IMR-90 (cell line): ENCODE measurements at regions not wholly inside any gene's neighbourhood (a gene's known extent, or its start where the extent isn't known, plus 50 kb on each side); places are given as distances from the start of the nearest gene placed in this dataset.

ENCODE experiments used
- CEBPB ChIP-seq: IDR thresholded peaks from 2 replicates; pipeline ENCODE4 v1.6.1; 2012; ENCODE audit warnings: low read depth, low read length, improper control_type of control experiment
- CHD1 ChIP-seq: IDR thresholded peaks from 2 replicates; pipeline ENCODE4 v1.6.1; 2012; ENCODE audit warnings: low read depth, low read length, improper control_type of control experiment
- FOS ChIP-seq: fragments of 150-350 bp; IDR thresholded peaks from 2 replicates; pipeline ENCODE4 v1.6.1; 2016; ENCODE audit warnings: low read depth, low read length
- MAFK ChIP-seq: IDR thresholded peaks from 2 replicates; pipeline ENCODE4 v1.6.1; 2012; ENCODE audit warnings: low read depth, low read length, improper control_type of control experiment
- MXI1 ChIP-seq: IDR thresholded peaks from 2 replicates; pipeline ENCODE4 v1.6.1; 2012; ENCODE audit warnings: low read depth, mild to moderate bottlenecking, low read length, moderate library complexity, borderline replicate concordance
- NFE2L2 ChIP-seq: fragments of 150-350 bp; IDR thresholded peaks from 2 replicates; pipeline ENCODE4 v1.6.1; 2016; ENCODE audit warnings: low read depth, mild to moderate bottlenecking, low read length
- POLR2A ChIP-seq: IDR thresholded peaks from 2 replicates; pipeline ENCODE4 v1.6.1; 2012; ENCODE audit warnings: mild to moderate bottlenecking, low read depth, low read length
- RAD21 ChIP-seq: IDR thresholded peaks from 2 replicates; pipeline ENCODE4 v1.6.1; 2012; ENCODE audit warnings: low read length, improper control_type of control experiment
- RFX5 ChIP-seq: IDR thresholded peaks from 2 replicates; pipeline ENCODE4 v1.8.0; 2012; ENCODE audit warnings: low read depth, mild to moderate bottlenecking, low read length, moderate library complexity
- TF ChIP-seq, protein P1 (sequence below): fragments of 150-350 bp; IDR thresholded peaks from 2 replicates; pipeline ENCODE4 v1.6.1; 2016; ENCODE audit warnings: low read depth, mild to moderate bottlenecking, low read length, moderate library complexity, borderline replicate concordance
- TF ChIP-seq, protein P2 (sequence below): conservative IDR thresholded peaks from 2 replicates; pipeline ENCODE4 v1.5.1; 2012; ENCODE audit warnings: mild to moderate bottlenecking, low read depth, low read length, improper control_type of control experiment

DNA sequence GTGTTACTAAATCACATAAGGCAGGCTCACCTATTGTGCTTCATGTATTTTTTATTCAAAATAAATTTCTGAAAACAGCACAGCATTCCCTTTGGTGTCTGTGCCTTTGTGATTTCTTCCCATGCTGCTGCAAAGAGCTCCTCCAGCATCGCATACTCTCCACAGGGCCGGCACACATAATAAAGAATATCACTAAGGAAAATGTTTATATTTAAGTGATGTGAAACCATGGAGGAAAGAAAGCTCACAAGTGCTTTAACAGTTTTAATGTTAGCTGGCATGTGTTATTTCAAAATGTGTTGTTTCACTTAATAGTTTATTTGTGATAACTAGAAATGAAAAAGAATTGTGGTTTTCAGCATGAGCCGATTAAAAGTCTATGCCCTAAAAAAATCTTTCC lies 241.3 kb upstream of the ANO3 start:
- TF ChIP-seq RAD21 (no peak), NFE2L2 (no peak), POLR2A (no peak), CEBPB (no peak), MAFK (no peak), CHD1 (no peak), MXI1 (no peak), RFX5 (no peak), FOS (no peak)
- TF ChIP-seq, protein P1, sequence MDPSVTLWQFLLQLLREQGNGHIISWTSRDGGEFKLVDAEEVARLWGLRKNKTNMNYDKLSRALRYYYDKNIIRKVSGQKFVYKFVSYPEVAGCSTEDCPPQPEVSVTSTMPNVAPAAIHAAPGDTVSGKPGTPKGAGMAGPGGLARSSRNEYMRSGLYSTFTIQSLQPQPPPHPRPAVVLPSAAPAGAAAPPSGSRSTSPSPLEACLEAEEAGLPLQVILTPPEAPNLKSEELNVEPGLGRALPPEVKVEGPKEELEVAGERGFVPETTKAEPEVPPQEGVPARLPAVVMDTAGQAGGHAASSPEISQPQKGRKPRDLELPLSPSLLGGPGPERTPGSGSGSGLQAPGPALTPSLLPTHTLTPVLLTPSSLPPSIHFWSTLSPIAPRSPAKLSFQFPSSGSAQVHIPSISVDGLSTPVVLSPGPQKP, result no peak
- TF ChIP-seq, protein P2, sequence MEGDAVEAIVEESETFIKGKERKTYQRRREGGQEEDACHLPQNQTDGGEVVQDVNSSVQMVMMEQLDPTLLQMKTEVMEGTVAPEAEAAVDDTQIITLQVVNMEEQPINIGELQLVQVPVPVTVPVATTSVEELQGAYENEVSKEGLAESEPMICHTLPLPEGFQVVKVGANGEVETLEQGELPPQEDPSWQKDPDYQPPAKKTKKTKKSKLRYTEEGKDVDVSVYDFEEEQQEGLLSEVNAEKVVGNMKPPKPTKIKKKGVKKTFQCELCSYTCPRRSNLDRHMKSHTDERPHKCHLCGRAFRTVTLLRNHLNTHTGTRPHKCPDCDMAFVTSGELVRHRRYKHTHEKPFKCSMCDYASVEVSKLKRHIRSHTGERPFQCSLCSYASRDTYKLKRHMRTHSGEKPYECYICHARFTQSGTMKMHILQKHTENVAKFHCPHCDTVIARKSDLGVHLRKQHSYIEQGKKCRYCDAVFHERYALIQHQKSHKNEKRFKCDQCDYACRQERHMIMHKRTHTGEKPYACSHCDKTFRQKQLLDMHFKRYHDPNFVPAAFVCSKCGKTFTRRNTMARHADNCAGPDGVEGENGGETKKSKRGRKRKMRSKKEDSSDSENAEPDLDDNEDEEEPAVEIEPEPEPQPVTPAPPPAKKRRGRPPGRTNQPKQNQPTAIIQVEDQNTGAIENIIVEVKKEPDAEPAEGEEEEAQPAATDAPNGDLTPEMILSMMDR, result no peak
